ENCODE measurements at regions not wholly inside any gene's neighbourhood (a gene's known extent, or its start where the extent isn't known, plus 50 kb on each side); places are given as distances from the start of the nearest gene placed in this dataset.

GRCh38 chr3:96712792-96713191, 101.6 kb upstream of the EPHA6 start:
- DNase-seq (ENCODE audit: low spot score) = no peak

GRCh38 chr3:96719921-96720320, 94.5 kb upstream of the EPHA6 start:
- DNase-seq (ENCODE audit: low spot score) = no peak

- no peak for DNase-seq (ENCODE audit: low spot score)
These were observed 83.4 kb upstream of the EPHA6 start for GRCh38 chr3:96731031-96731430.

- DNase-seq (ENCODE audit: low spot score) = no peak
These were observed 80.0 kb upstream of the EPHA6 start for GRCh38 chr3:96734273-96735009.

DNA sequence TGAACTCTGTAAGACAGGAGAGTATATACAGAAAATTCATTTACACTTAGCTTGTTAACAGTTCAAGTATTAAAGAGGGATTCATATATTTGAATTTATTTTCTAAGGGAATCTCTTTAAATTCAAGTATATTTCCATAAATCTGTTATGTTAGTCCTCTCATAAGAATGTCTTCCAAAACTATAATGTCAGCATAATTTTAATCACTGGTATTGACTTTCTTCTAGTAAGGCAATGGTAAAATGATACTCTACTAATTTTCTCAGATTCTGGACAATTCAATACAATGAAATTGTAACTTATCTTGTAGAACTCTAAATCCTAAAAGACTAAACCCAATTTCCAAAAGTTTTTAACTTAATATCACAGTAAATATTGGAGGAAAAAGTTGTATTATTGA, 66.3 kb upstream of the EPHA6 start:
- no peak for DNase-seq (ENCODE audit: low spot score)

DNA sequence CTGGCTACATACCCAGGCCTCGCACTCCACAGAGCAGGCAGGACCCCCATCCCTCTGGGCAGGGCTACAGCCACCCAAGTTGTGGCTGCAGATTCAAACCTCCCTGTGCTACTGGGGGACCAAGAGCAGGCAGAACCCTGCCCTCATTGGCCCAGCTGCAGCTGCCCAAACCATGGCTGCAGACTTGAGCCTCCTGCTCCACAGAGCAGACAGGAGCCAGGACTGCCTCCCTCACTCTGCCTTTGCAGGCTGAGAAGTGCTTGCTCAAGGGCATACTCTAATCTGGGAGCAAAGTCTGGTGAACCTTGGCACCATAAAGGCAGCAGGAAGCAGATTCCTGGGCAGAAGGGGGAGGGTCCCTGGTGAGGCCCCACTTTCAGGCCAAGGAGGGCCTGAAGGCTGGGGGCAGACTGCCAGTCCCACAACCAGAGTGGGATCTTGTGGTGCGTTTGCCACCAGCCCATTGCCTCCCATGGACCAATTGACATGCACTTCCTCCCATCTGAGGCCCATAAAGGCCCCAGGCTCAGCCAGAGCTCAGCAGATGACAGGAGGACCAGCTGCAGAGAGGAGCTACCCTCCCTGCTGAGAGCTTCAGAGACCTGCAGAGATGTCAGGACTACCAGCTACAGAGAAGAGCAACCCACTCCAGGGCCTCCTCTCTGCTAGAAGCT, 64.2 kb upstream of the EPHA6 start:
- no peak for DNase-seq (ENCODE audit: low spot score)

GRCh38 chr3:96753124-96753523, 61.3 kb upstream of the EPHA6 start:
- DNase-seq (ENCODE audit: low spot score) = no peak

DNA sequence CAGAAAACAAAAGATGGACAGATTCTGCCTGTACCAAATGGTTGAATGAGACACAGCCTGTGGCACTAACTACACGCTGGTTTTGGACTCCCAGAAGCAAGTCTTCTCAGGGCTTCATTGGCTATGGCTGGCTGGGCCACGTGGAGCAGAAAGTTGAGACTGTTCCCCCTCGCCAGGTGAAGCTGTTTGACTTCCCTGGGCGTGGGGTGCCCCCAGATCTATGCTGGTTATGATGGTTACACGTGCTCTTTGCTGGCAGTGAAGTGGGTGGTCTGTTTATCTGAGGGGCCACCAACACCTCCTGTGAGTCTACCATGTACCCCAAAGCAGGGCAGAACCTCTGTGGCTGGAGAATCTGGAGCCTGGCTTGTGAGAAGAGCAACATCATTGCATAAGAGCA, 60.3 kb upstream of the EPHA6 start:
- no peak for DNase-seq (ENCODE audit: low spot score)

DNA sequence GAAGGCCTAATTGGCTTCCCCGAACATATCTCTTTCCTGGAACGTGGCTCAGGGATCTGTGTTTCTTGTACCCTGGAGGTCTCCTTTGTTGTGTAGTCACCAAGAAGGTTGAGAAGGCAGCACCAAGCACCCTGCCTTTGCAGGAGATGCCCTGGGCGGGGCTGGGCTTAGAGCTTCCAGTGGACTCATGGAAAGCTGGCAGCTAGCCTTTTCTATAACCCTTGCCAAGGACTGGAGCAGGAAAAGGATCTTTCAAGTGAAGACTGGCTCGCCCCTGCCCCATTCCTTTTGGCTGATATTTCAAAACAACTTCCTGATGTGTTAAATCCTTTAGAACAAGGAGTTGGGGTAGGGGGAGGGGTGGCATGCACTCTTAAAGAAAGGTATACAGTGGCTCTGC, 58.9 kb upstream of the EPHA6 start:
- DNase-seq (ENCODE audit: low spot score) = no peak

- no peak for DNase-seq (ENCODE audit: low spot score)
These were observed 57.9 kb upstream of the EPHA6 start for GRCh38 chr3:96756516-96756915.

DNA sequence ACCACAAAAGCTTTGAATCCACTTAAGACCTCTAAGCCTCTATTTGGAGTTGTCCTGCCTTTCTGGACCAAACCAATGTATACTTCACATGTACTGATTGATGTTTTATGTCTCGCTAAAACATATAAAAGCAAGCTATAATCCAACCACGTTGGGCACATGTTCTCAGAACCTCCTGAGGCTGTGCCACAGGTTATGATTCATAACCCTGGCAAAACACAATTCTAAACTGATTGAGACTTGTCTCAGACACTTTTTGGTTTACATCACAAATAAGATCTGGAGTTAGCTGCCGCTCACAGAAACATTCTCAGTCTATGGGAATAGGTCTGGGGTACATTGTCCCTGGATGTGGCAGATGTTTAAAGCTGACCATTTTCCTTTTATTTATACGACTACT, 53.4 kb upstream of the EPHA6 start:
- no peak for DNase-seq (ENCODE audit: low spot score)
